ENCODE measurements at regions not wholly inside any gene's neighbourhood (a gene's known extent, or its start where the extent isn't known, plus 50 kb on each side); places are given as distances from the start of the nearest gene placed in this dataset.

DNA sequence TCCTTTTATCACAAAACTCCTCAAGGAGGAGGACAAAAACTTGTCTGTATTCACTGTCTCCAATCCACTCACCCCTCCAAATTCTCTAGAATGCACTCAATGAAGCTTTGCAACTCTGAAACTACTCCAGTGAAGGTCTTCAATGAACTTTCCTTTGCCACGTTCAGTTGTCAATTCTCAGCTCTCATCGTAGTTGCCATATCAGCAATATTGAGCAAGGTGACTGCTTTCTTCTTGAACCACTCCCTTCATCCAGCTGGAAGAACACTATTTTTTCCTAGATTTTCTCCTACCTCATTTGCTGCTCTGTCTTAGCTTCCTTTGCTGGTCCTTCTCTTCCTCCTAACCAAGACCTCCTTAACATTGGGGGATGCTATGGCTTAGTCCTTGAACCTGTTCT lies 191.8 kb downstream of the KDR start:
- no peak overlapping the region for H2AFZ ChIP-seq (replicated peaks; ENCODE audit: low read length, poor library complexity)
- dilution Hi-C loops (cut with HindIII; ENCODE audit: low sequenced_read_pairs, unreplicated experiment) (no loop called here), intact Hi-C loops (cut with micrococcal nuclease) (no loop called here), in situ Hi-C loops (cut with MboI; ENCODE audit: low sequenced_read_pairs) (no loop called here)
- ChIA-PET CTCF (interaction anchor here (0.6 kb wide), 1 partner anchor 56 kb away, joined by 4 read pairs; no protein-coding TSS in a partner anchor), POLR2A (ENCODE audit: unreplicated experiment) (no interaction called here)
- no peaks in the 10 kb centered on the region for H3K9me1 ChIP-seq (ENCODE audit: insufficient read depth, low read length)
- H2AK5ac ChIP-seq (ENCODE audit: low read depth, low read length) = no peak overlapping the region
- H4K8ac ChIP-seq (ENCODE audit: low read depth in 2 of 2, low read length in 2 of 2) = no peak overlapping the region
- peaks cover 5% of the 10 kb centered on the region; the same call in 1 of the 2 replicates for H3K27me3 ChIP-seq (ENCODE audit: control insufficient read depth, insufficient read depth, low read length)
- no peaks in the 10 kb centered on the region for H3K9me3 ChIP-seq (ENCODE audit: control insufficient read depth, insufficient read depth, low read length)
- no peak overlapping the region for H3K56ac ChIP-seq (ENCODE audit: extremely low read depth, insufficient read depth, low read length)
- H2AK9ac ChIP-seq (replicated peaks; ENCODE audit: low read depth, low read length, poor library complexity) = no peak overlapping the region
- no peak overlapping the region for H2BK120ac ChIP-seq (ENCODE audit: low read depth, low read length)
- H3K79me1 ChIP-seq (ENCODE audit: low read depth in 1 of 2, low read length in 2 of 2) = no peaks in the 10 kb centered on the region
- no peak overlapping the region for H4K5ac ChIP-seq (ENCODE audit: low read depth, low read length)
- no peaks in the 10 kb centered on the region for H3K36me3 ChIP-seq (ENCODE audit: control insufficient read depth, insufficient read depth, low read length)
- H3K23ac ChIP-seq (ENCODE audit: low read depth, low read length) = no peak overlapping the region
- no peak overlapping the region for H3K4me2 ChIP-seq (ENCODE audit: low read depth, low read length)
- H3K4me3 ChIP-seq (ENCODE audit: insufficient read depth, low read depth, low read length) = no peak overlapping the region
- no TSS peak for BruUV-seq (replicated peaks)
- no peak overlapping the region for H3K9ac ChIP-seq (ENCODE audit: low read depth, low read length)
- H4K20me1 ChIP-seq (ENCODE audit: insufficient read depth, low read length) = no peaks in the 10 kb centered on the region
- TF ChIP-seq NFE2L2 (IDR thresholded peaks at IDR 0.05; ENCODE audit: low read depth, low read length) (no peak), BHLHE40 (IDR thresholded peaks at IDR 0.05; ENCODE audit: low read depth, low read length) (no peak), SMC3 (IDR thresholded peaks at IDR 0.05; ENCODE audit: low read depth, low read length) (no peak), CHD1 (IDR thresholded peaks at IDR 0.05; ENCODE audit: low read depth, low read length) (no peak), RFX5 (IDR thresholded peaks at IDR 0.05; ENCODE audit: low read depth, low read length) (no peak), MAFK (IDR thresholded peaks at IDR 0.05; ENCODE audit: low read depth, low read length) (no peak), CEBPB (IDR thresholded peaks at IDR 0.05; ENCODE audit: low read depth, low read length) (no peak), MXI1 (IDR thresholded peaks at IDR 0.05; ENCODE audit: borderline replicate concordance, low read depth, low read length) (no peak), MAZ (IDR thresholded peaks at IDR 0.05; ENCODE audit: borderline replicate concordance, low read depth, low read length) (no peak), POLR2A (IDR thresholded peaks at IDR 0.05; ENCODE audit: low read depth, low read length) (no peak), RCOR1 (IDR thresholded peaks at IDR 0.05; ENCODE audit: insufficient replicate concordance, low read length) (no peak), FOS (IDR thresholded peaks at IDR 0.05; ENCODE audit: low read depth, low read length) (no peak)
- TF ChIP-seq, protein P1, sequence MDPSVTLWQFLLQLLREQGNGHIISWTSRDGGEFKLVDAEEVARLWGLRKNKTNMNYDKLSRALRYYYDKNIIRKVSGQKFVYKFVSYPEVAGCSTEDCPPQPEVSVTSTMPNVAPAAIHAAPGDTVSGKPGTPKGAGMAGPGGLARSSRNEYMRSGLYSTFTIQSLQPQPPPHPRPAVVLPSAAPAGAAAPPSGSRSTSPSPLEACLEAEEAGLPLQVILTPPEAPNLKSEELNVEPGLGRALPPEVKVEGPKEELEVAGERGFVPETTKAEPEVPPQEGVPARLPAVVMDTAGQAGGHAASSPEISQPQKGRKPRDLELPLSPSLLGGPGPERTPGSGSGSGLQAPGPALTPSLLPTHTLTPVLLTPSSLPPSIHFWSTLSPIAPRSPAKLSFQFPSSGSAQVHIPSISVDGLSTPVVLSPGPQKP (IDR thresholded peaks at IDR 0.05; ENCODE audit: borderline replicate concordance, low read depth, low read length) = no peak
- TF ChIP-seq, protein P2, sequence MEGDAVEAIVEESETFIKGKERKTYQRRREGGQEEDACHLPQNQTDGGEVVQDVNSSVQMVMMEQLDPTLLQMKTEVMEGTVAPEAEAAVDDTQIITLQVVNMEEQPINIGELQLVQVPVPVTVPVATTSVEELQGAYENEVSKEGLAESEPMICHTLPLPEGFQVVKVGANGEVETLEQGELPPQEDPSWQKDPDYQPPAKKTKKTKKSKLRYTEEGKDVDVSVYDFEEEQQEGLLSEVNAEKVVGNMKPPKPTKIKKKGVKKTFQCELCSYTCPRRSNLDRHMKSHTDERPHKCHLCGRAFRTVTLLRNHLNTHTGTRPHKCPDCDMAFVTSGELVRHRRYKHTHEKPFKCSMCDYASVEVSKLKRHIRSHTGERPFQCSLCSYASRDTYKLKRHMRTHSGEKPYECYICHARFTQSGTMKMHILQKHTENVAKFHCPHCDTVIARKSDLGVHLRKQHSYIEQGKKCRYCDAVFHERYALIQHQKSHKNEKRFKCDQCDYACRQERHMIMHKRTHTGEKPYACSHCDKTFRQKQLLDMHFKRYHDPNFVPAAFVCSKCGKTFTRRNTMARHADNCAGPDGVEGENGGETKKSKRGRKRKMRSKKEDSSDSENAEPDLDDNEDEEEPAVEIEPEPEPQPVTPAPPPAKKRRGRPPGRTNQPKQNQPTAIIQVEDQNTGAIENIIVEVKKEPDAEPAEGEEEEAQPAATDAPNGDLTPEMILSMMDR (conservative IDR thresholded peaks at IDR 0.05; ENCODE audit: low read depth, low read length) = no peak
- TF ChIP-seq, protein P3, sequence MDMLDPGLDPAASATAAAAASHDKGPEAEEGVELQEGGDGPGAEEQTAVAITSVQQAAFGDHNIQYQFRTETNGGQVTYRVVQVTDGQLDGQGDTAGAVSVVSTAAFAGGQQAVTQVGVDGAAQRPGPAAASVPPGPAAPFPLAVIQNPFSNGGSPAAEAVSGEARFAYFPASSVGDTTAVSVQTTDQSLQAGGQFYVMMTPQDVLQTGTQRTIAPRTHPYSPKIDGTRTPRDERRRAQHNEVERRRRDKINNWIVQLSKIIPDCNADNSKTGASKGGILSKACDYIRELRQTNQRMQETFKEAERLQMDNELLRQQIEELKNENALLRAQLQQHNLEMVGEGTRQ (IDR thresholded peaks at IDR 0.05; ENCODE audit: low read depth, low read length) = no peak
- 77% methylated on average over 2 of the region's 2 CpGs; no CpG with 5 or more reads in 1 of the 2 experiments for WGBS, 2 experiments (ENCODE audit: extremely low coverage in 2 of 2, insufficient read length in 1 of 2)
- DNase-seq (no peak), ATAC-seq (ENCODE audit: low read depth) (no peak)
- H3K14ac ChIP-seq (replicated peaks; ENCODE audit: low read depth, low read length) = no peak overlapping the region
- H3K27ac ChIP-seq (ENCODE audit: insufficient read depth, low read length) = no peak overlapping the region
- no peak overlapping the region for H3K18ac ChIP-seq (ENCODE audit: low read depth, low read length)
- H3K4ac ChIP-seq (ENCODE audit: low read depth, low read length) = no peak overlapping the region
- H4K91ac ChIP-seq (ENCODE audit: insufficient read depth, low read depth, low read length) = no peak overlapping the region
- peaks cover 3% of the 10 kb centered on the region; the same call in 1 of the 2 replicates for H3K4me1 ChIP-seq (ENCODE audit: control insufficient read depth, insufficient read depth, low read length)
- H2BK15ac ChIP-seq (ENCODE audit: low read depth, low read length) = no peak overlapping the region
- H2BK20ac ChIP-seq (ENCODE audit: low read depth, low read length) = no peak overlapping the region
- H2BK5ac ChIP-seq (ENCODE audit: low read depth, low read length, poor library complexity, severe bottlenecking) = no peak overlapping the region

Measured in IMR-90 (cell line).